ENCODE measurements at regions not wholly inside any gene's neighbourhood (a gene's known extent, or its start where the extent isn't known, plus 50 kb on each side); places are given as distances from the start of the nearest gene placed in this dataset.

DNA sequence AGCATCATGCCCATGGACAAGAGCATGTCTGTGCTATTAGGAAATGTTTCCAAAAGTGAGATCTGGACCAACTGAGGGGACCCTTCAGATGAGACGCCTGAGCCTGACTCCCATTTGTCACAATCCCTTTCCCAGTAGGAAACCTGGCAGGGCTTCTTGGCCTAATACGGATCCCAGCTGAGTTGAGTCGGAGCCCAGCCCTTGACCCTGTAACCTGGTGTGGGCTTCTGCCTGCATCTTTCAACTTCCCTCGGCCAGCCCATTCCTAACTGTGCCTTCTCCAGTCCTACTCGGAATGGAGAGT lies 148.3 kb downstream of the IRX2 start:
- no peak for DNase-seq (ENCODE audit: low read depth in 2 of 2)

DNA sequence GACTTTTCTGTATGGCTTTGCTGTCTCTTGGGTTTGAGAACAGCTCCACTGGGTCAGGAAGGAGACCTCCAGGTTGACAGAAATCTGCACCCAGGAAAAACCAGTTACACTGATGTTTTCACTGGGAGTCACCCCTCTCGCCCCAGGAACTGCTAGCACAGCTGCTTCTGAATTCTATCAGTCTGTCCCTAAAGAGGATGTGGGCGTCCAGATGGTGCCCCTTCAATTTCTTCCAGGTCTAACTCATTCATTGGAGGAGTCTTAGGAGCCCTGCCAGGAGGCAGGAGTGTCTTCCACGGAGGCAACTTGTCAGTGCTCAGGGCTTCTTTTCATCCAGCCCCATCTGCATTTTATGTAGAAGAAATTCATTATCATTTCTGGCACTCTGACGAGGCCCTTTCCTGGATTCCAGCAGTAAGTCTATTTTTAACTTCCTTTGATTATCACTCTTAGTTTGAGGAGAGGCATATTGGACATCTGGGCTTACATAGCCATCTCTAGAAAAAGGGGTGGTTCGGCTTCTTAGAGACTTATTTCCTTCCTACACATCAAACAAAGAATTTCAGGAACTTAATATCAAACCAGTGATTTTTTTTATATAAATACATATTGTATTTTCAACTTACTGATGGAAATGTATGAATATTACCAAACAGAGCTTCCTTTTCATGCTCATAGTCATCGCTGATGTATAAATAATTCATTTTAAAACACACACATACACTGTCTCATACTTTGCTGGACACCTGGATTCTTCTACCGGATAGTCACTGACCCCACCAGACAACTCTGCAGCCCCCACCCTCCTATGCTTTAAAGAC lies 148.8 kb downstream of the IRX2 start:
- DNase-seq (ENCODE audit: low read depth in 2 of 2), result no peak

DNA sequence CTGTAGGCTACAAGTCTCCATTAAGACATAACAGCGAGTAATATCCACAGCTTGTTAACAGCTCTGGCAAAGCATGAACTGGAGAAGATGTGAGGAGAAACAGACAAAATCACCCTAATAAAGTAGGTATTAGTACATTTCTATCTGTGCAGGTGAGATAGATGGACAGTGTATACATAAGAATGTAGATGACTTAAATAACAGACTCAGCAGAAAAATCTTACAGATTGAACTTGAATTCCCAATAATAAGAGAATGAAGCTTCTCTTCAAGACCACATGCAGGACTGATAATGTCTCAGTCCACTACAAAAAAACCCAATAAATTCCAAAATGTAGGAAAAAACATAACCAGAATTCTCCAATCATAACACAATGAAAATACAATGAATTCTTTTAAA lies 153.0 kb downstream of the IRX2 start:
- no peak for DNase-seq (ENCODE audit: low read depth in 2 of 2)

DNA sequence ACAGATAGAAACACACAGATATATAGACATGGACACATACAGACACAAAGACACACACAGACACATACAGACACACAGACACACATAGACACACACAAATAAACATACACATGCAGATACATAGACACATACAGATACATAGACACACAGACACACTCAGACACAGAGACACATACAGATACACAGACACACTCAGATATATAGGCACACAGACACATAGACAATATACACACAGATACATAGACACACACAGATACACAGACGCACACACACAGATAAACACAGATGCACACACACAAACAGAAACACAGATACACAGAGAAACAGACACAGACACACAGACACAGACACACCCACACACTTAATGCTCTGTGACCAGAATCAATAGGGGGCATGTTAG lies 156.8 kb downstream of the IRX2 start:
- no peak for DNase-seq (ENCODE audit: low read depth in 2 of 2)

DNA sequence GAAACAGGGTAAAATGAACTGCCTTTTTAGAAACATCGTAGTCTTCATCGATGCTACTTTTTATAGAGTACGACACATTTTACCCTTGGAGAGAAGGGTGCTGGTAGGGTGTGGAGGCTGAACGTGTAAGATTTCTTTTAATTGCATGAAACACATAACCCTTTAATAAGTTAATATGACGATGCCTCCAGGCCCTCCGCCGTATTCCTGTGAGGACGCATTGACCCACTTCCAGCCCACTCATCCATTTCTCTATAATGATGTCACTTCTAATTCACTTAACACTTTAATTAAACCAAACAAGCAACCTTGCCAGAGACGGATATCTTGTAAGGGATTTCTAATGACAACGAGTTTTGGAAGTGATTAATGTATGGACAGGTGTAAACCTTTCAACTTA lies 158.7 kb downstream of the IRX2 start:
- DNase-seq (ENCODE audit: low read depth in 2 of 2), result no peak

DNA sequence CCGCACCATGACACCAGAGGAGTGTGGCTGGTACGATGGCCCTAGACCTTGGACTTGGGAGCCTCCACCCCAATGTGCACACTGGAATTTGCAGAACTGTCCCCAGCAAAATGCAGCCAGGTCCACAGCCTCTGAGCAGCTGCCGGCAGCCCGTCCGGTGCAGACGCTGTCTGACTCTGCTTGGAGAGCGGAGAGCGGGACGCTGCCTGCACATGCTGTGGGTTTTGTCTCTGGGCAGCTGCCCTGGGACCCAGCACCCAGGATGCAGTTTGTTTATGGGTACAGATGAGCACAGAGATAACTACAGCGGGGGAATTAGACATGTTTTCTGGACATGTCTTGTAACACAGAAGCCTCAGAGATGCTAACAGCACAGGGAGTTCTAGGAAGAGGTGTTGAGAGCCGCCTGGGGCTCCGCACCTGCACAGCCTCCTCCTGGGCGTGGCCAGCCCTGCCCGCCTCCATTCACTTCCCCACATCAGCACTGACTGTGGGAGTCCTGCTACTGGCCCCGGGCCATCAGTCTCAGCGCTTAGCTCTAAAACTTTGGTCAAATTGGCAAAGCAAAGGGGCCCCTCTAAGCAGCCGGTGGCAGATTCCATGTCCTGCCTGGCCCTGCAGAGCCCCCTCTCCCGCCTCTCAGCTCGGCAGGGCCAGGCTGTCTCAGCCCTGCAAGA lies 159.6 kb downstream of the IRX2 start:
- DNase-seq (ENCODE audit: low read depth in 2 of 2), result no peak

DNA sequence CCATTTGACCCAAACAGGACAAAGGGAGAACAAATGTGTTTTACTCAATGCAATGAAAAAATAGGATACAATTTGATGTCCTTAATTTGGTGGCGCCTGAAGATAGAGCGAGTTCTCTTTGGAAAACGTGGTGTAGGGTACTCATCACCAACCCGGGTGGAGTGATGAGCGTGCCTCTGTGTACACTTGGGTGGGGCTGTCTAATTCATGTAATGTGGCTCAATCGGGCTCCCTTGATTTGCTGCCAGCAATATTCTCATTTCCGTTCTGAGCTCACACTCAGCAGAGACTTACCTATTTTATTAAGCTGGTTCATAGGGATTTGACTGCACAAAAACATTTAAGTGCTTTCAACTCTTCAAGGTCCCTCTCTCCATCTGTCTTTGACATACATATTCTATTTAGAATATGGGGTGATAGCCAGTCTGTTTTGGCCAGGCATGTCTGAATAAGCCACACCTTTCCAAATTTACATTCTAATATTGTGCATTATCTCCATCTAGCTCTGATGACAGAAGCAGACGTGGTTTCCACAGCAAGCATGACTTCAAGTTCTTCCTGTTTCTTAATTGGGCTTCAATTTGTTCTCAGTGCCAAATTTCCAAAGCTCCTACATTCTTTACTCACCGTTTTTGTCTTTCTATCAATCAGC lies 162.5 kb downstream of the IRX2 start:
- DNase-seq (ENCODE audit: low read depth in 2 of 2), result no peak

DNA sequence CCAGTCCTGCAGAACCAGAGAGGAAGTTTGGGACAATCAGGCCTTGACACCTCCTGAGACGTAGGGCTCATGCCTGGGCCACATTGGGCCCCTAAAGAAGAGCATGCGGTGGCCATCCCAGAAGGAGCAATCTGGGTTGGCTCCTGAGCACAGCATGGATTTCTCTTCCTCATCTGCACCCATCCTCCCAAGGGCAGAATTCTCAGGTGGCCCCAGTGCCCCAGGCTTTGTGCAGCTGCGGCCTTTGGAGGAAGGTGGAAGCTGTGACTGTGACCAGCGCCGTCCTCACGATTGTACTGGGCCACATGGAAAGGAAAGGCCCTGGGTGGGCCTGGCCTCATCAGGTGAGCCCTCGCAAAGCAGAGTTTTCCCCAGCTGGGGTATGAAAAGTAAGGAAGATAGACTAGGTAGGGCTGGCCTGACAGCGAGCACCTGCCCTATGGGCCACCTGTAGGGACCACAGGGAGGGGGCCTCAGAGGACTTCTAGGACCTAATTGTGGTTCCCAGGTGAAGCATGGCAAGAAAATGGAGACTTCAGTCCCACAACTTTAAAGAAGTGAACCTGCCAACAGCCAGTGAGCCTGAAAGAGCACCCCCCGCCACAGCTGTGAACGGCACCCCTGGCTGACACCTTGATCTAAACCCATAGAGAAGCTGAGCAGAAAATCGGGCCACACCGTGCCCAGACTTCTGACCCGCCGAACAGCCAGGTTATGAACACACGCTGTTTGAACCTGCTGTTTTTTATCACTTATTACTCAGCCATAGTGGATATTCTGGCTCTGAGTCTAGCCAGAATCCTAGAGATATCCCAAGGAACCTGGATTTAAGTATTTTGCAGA lies 164.1 kb downstream of the IRX2 start:
- DNase-seq (ENCODE audit: low read depth in 2 of 2), result no peak

DNA sequence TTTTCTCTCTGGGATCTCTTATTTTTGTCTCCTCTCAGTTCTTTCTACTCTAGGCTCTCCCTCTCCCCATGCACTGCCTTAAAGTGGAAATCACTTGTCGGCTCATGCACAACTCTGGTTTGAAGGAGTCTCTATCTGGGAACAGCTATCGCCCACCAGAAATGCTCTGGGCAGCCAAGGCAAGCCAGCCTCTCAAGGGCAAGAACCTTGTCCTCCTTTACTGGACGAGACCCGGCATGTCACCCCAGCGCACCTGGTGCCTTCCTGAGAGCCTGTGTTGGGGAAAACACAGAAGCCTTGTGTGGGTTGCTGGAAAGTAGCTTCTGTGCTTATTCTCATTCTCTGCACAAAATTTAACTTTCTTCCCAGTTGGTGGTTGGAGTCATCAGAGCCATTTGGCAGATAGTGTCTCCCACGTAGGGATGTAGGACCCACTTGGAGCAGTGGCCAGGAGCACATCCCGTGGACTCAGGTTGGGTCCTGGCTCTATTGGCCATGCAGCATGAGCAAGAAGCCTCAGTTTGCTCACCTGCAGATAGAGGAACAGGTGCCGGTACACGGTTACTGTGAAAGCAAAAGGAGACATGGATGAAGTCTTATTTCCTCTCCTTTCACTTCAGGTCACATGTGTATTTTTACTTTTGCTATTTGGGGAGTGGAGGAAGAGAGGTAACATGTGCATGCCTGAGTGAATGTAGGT lies 165.3 kb downstream of the IRX2 start:
- DNase-seq (ENCODE audit: low read depth in 2 of 2), result no peak

DNA sequence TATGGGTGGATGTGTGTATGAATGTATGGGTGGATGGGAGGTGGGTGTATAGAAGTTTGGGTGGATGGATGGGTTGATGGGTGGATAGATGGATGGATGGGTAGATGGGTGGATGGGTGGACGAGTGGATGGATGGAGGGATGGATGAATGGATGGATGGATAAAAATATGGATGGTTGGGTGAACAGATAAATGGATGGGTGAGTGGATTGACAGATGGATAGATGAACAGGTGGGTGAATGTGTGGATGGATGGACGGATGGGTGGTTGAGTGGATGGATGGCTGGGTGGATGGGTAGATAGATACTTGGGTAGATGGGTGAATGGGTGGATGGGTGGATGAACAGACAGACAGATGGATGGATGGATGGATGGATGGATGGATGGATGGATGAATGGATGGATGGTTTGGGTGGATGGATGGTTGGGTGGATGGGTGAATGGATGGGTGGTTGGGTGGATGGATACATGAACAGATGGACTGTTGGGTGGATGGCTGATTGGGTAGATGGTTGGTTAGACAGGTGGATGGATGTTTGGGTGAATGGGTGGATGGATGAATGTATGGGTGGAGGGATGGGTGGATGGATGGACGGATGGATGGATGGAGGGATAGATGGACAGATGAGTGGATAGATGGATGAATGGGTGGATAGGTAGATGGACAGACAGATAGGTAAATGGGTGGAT lies 166.8 kb downstream of the IRX2 start:
- DNase-seq (ENCODE audit: low read depth in 2 of 2), result no peak

DNA sequence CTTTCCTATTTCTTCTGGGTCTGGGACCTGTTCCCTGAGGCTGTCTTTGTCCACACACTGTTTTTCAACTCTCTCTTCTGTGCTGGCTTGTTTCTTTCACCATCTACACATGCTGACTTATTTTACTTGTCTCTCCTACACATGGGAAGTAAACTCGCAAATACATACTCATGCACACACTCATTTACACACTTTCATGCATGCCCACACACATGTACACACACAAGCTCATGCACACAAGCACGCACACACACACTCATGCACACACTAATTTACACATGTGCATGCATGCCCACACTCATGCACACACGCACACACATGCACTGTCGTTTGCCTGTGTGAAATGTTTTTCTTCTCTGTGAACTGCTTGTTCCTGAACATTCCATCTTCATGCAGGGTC lies 169.0 kb downstream of the IRX2 start:
- DNase-seq (ENCODE audit: low read depth in 2 of 2), result no peak

DNA sequence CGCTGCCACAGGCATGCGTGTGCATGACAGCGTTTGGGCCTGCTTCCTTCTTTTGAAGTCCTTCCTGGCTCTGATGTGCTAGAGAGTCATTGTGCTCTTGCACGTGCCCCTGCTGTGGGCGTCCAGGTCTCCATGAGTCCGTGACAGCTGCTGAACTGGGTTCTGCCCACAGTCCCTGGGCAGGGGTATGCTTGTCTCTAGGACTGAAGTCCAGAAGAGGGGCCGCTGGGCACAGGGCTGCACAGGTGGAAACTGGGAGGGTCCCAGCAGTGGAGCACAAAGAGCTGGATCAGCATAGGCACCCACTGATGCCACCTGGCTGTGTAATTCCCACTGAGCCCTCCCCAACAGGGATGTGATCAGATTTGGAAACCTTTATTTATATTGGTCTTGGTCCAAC lies 169.4 kb downstream of the IRX2 start:
- no peak for DNase-seq (ENCODE audit: low read depth in 2 of 2)

DNA sequence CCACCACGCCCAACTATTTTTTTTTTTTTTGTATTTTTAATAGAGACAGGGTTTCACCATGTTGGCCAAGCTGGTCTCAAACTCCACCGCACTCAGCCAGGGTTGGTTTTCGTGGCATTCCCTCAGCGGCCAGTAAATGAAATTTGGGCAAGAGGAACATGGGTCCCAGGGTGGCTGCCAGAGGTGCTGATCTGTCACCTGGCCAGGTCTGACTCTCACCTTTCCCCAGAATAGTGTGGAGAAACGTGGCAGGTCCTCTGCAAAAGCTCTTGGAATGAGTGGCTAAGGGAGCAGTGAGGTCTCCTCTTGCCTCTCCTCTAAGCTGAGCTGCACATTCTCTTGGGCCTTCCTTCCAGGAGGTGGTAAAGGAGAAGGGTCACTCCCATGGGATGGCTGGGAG lies 170.1 kb downstream of the IRX2 start:
- no peak for DNase-seq (ENCODE audit: low read depth in 2 of 2)

DNA sequence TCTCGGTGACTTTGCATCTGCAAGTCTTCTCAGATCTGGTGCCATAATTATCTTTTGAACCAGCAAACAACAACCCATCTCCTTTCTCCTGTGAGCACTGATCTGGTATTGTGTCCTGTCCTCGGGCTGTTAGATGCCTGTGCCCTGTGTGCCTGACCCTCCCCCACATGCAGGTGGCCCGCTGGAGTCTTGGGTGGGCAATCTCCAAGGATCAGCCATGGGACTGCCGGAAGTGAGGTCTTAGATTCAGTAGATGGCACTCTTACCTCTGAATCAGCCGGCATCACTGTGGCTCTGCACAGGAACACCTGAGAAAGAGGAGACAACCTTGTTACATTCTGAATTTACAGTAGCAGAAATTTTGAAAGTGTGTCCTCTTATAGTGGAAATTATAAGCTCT lies 172.4 kb downstream of the IRX2 start:
- no peak for DNase-seq (ENCODE audit: low read depth in 2 of 2)

DNA sequence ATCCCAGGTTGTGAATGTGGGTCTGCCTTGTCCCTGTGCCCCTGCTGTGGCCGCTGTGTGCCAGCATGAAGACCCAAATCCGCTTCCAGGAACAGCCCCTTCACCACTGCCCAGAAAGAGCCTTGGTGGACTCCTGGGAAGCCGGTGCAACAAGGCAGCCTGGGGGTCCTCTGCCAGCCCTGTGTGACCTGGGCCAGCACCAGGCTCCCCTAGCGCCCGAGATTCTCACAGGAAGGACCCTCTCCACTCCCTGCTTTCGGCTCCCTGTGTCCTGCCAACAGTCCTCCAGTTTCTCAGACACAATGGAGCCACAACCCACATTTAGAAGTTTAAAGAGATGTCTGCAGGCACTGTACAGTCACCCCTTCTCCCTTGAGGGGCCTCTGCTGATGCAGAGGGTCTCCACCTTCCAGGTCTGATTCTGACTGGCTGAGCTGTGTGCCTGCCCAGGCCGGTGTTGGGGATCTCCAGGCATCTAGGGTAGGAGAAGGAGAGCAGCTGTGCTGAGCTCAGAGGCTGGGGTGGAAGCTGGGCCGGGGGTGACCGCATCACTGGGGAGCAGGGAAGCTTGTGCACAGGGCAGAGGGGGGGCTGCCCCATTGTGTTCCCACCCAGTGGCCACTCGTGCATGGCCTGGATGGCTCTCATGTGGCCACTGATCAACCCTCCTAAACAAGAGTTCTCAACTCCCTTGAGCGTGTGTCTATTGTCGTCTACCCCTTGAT lies 174.0 kb downstream of the IRX2 start:
- no peak for DNase-seq (ENCODE audit: low read depth in 2 of 2)

DNA sequence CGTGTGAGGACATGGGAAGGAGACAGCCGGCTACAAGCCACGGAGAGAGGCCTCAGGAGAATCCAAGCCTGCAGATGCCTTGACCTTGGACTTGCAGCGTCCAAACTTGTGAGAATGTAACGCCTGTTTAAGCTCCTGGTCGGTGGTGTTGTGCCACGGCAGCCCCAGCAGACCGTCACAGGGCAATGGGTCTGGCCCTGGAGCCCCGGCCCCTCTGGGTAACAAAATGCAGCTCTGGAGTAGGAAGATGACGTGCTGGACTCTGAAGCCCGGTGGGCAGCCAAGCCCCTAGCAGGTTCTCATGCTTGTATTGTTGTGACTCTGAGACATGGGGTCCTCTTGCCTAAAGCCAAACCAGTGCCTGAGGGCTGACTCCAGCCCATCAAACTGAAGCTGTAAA lies 174.7 kb downstream of the IRX2 start:
- DNase-seq (ENCODE audit: low read depth in 2 of 2), result no peak

DNA sequence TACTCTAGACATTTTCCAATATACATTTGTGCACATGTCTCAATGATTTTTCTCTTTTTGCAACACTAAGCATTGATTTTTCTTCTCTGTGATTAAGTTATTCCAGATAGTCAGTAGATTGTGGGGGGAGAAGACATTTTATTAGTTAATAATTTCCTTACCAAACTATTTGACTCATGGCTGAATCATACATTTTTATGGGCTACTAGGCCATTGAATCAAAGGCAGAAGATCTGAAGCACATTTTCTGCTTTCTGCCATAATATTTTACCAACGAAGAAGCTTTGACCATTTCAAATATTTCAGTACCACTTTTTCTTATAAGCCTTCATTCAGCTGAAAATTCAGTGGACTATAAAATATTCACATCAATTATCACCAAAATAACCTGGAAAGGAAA lies 175.6 kb downstream of the IRX2 start:
- DNase-seq (ENCODE audit: low read depth in 2 of 2), result no peak

DNA sequence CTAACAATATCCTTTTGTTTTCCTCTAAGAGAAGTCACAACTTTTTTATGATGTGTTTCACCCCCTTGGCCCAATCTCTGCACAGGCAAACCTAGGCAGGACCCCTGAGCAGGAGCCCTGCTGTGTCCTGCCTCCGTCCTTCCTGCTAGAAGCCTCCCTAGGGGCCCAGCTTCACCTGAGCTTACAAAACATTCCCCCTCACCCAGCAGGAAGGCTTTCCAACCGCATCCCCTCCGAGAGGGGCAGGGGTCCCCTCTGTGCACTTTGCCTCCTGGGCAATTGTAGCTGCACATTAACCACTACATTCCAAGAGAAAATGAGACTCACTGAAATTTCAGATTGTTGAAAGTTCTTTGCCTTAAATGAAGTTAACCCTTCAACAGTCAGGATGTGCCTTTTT lies 176.2 kb downstream of the IRX2 start:
- DNase-seq (ENCODE audit: low read depth in 2 of 2), result no peak

DNA sequence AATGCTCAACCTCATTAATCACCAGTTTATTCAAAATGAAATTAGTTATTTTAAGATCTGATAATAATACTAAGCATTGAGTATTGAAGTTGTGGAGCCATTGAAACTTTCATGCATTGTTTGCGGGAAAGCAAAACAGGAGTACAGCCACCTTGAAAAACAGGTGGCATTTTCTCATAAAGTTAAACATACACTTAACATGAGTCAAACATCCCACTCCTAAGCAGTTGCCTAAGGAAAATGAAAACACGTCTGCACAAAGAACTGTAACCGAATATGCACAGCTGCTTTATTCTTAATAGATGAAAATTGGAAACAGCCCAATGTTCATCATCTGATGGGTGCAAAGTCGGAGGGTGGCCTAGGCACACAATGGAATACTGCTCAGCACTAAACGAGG lies 177.3 kb downstream of the IRX2 start:
- DNase-seq (ENCODE audit: low read depth in 2 of 2), result no peak

DNA sequence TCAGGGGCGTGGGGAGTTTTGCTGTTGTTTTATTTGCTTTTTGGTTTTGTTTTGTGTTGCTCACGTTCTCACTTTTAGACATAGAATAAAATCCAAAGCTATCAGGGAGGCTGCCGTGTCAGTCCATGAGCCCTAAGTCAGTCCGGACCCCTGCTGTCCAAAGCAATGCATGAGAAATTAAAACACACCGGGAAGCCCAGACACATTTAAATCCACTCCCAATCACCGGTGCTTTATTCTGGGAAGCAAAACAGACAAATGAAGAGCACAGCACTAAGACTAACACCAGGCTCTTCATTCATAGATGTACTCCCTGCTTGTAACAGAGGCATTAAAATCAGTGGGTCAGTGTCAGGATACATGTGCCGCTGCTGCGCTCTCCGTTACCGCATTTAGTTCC lies 180.9 kb downstream of the IRX2 start:
- DNase-seq (ENCODE audit: low read depth in 2 of 2), result no peak

Measured in dermis microvascular lymphatic vessel endothelial cell (primary cell).